H1 (cell line): ENCODE measurements at regions not wholly inside any gene's neighbourhood (a gene's known extent, or its start where the extent isn't known, plus 50 kb on each side); places are given as distances from the start of the nearest gene placed in this dataset.

ENCODE experiments used
- HDAC2 ChIP-seq, 2 experiments: fragments of 300-600 bp in 1 of 2; sonication (generic) in 1 of 2; IDR thresholded peaks; 2 replicates each; pipeline ENCODE4 v1.6.1; 2011 to 2012; ENCODE audit warnings: low read depth in 2 of 2, low read length in 2 of 2, mild to moderate bottlenecking in 2 of 2, moderate library complexity in 2 of 2, borderline replicate concordance in 1 of 2, inconsistent platforms in 1 of 2
- HDAC6 ChIP-seq: IDR thresholded peaks from one replicate; pipeline ENCODE4 v1.7.1; 2012; ENCODE audit warnings: low read depth, mild to moderate bottlenecking, inconsistent platforms, low read length, moderate library complexity
- TF ChIP-seq, protein P1 (sequence below), 3 experiments: IDR thresholded peaks; 1 replicate in 2 of 3; 2 replicates in 1 of 3; pipeline versions ENCODE4 v1.5.1 to v1.6.1; 2011; ENCODE audit warnings: low read length in 3 of 3, mild to moderate bottlenecking in 3 of 3, inconsistent platforms in 2 of 3, low read depth in 1 of 3, moderate library complexity in 1 of 3; ENCODE audit not compliant: insufficient read depth in 1 of 3; ENCODE audit errors: control extremely low read depth in 1 of 3

DNA sequence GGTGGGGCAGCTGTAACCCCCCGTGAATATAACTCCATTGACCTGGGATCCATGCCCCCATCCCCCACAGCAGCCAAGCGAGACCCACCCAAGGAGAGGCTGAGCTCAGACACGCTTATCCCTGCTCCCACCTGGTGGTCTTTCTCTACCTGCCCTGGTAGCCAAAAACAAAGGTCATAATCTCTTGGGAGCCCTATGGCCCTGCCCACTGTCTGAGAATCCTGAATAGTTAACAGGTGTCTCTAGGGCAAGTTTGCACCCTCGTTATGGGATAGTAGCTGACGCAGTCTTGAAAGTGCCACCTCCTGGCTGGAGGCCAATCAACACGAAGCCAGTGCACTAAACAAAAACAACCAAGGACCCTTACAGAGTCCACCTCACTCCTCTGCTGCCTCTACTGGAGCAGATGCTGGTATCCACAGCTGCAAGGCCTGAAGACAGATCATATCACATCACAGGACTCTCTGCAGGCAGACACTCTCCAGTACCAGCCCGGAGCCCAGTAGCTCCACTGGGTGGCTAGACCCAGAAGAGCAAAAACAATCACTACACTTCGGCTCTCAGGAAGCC lies 134.3 kb upstream of the C1orf174 start (continued):
- TF ChIP-seq HDAC2 (IDR thresholded peaks at IDR 0.05; ENCODE audit: borderline replicate concordance in 1 of 2, low read depth in 2 of 2, low read length in 2 of 2): no peak
- no peak for TF ChIP-seq HDAC6
- TF ChIP-seq, protein P1, sequence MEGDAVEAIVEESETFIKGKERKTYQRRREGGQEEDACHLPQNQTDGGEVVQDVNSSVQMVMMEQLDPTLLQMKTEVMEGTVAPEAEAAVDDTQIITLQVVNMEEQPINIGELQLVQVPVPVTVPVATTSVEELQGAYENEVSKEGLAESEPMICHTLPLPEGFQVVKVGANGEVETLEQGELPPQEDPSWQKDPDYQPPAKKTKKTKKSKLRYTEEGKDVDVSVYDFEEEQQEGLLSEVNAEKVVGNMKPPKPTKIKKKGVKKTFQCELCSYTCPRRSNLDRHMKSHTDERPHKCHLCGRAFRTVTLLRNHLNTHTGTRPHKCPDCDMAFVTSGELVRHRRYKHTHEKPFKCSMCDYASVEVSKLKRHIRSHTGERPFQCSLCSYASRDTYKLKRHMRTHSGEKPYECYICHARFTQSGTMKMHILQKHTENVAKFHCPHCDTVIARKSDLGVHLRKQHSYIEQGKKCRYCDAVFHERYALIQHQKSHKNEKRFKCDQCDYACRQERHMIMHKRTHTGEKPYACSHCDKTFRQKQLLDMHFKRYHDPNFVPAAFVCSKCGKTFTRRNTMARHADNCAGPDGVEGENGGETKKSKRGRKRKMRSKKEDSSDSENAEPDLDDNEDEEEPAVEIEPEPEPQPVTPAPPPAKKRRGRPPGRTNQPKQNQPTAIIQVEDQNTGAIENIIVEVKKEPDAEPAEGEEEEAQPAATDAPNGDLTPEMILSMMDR (IDR thresholded peaks at IDR 0.05; ENCODE audit: control extremely low read depth in 1 of 3, insufficient read depth in 1 of 3, low read depth in 1 of 3, low read length in 3 of 3): no peak
